Endothelial cell of umbilical vein (primary cell): ENCODE measurements at regions not wholly inside any gene's neighbourhood (a gene's known extent, or its start where the extent isn't known, plus 50 kb on each side); places are given as distances from the start of the nearest gene placed in this dataset.

ENCODE experiments used
- CTCF ChIP-seq, 2 donors: IDR thresholded peaks; 1 replicate in 1 of 2; 2 replicates in 1 of 2; pipeline ENCODE4 v1.5.1; 2011; ENCODE audit warnings: low read length in 2 of 2, mild to moderate bottlenecking in 2 of 2, moderate library complexity in 2 of 2, control low read depth in 1 of 2, inconsistent platforms in 1 of 2, low read depth in 1 of 2; ENCODE audit not compliant: insufficient read depth in 1 of 2; ENCODE audit errors: extremely low read depth in 1 of 2
- GATA2 ChIP-seq: IDR thresholded peaks from 2 replicates; pipeline ENCODE4 v1.7.0; 2011; ENCODE audit warnings: low read depth, mild to moderate bottlenecking, moderate library complexity, mixed read lengths, low read length; ENCODE audit not compliant: insufficient read length, insufficient read depth
- JUN ChIP-seq: IDR thresholded peaks from 2 replicates; pipeline ENCODE4 v1.6.1; 2011; ENCODE audit warnings: borderline replicate concordance, low read depth; ENCODE audit not compliant: insufficient read length, insufficient read depth
- MAX ChIP-seq: IDR thresholded peaks from 2 replicates; pipeline ENCODE4 v1.6.1; 2011; ENCODE audit not compliant: insufficient read depth, insufficient read length
- MYC ChIP-seq: IDR thresholded peaks from one replicate; pipeline ENCODE4 v1.6.1; 2011; ENCODE audit warnings: mild to moderate bottlenecking, low read depth, low read length
- POLR2A ChIP-seq: IDR thresholded peaks from 2 replicates; pipeline ENCODE4 v1.6.1; 2012; ENCODE audit warnings: low read depth, mild to moderate bottlenecking, control low read depth, low read length
- POLR2AphosphoS5 ChIP-seq: IDR thresholded peaks from 2 replicates; pipeline ENCODE4 v1.6.1; 2012; ENCODE audit warnings: low read depth, mild to moderate bottlenecking, control low read depth, low read length, moderate library complexity; ENCODE audit not compliant: insufficient read depth

GRCh38 chr15:94100863-94101262 lies 130.5 kb upstream of the MCTP2 start:
- TF ChIP-seq MAX (no peak), CTCF (IDR thresholded peaks at IDR 0.05; ENCODE audit: extremely low read depth in 1 of 2, insufficient read depth in 1 of 2, low read depth in 1 of 2, low read length in 2 of 2) (no peak), MYC (no peak), POLR2AphosphoS5 (no peak), POLR2A (no peak), JUN (no peak), GATA2 (no peak)
